Stimulated activated CD8-positive, alpha-beta memory T cell treated with anti-CD3 and anti-CD28 coated beads, Interleukin-12 subunit alpha, Interleukin-12 subunit beta, amount 100 ng/mL, for 24 hours (primary cell): ENCODE measurements at regions not wholly inside any gene's neighbourhood (a gene's known extent, or its start where the extent isn't known, plus 50 kb on each side); places are given as distances from the start of the nearest gene placed in this dataset.

Source experiments
- DNase-seq: peaks from one replicate; pipeline ENCODE4 v3.0.0-alpha.2; 2020; ENCODE audit errors: extremely low read depth

- DNase-seq: no peak
Measured at GRCh38 chrY:15510288-15510687, 986.0 kb downstream of the NLGN4Y start.

GRCh38 chrY:15510984-15511650 is 986.8 kb downstream of the NLGN4Y start:
- DNase-seq: no peak

- DNase-seq: no peak
Measured at GRCh38 chrY:15535131-15535530, 1010.8 kb downstream of the NLGN4Y start.

GRCh38 chrY:15535784-15536511 is 1011.6 kb downstream of the NLGN4Y start:
- DNase-seq: no peak

- DNase-seq: no peak
Measured at GRCh38 chrY:15540516-15540915, 1016.2 kb downstream of the NLGN4Y start.

GRCh38 chrY:15546177-15546754 is 1021.9 kb downstream of the NLGN4Y start:
- DNase-seq: no peak

- DNase-seq: no peak
Measured at GRCh38 chrY:15552074-15552473, 1027.7 kb downstream of the NLGN4Y start.

- no peak for DNase-seq
Measured at GRCh38 chrY:15554991-15555390, 1030.7 kb downstream of the NLGN4Y start.

- no peak for DNase-seq
Measured at GRCh38 chrY:15559169-15559568, 1034.8 kb downstream of the NLGN4Y start.

GRCh38 chrY:15560840-15561239 is 1036.5 kb downstream of the NLGN4Y start:
- DNase-seq: no peak

- DNase-seq: no peak
Measured at GRCh38 chrY:15561501-15562289, 1037.4 kb downstream of the NLGN4Y start.

- DNase-seq: no peak
Measured at GRCh38 chrY:15577886-15578285, 1053.6 kb downstream of the NLGN4Y start.

GRCh38 chrY:15578761-15579160 is 1054.4 kb downstream of the NLGN4Y start:
- DNase-seq: no peak

GRCh38 chrY:15579245-15579644 is 1054.9 kb downstream of the NLGN4Y start:
- no peak for DNase-seq

GRCh38 chrY:15583111-15583510 is 1058.8 kb downstream of the NLGN4Y start:
- DNase-seq: no peak

GRCh38 chrY:15592957-15593356 is 1068.6 kb downstream of the NLGN4Y start:
- DNase-seq: no peak

GRCh38 chrY:15593476-15594160 is 1069.3 kb downstream of the NLGN4Y start:
- no peak for DNase-seq

- DNase-seq: no peak
Measured at GRCh38 chrY:15594179-15594578, 1069.8 kb downstream of the NLGN4Y start.

- no peak for DNase-seq
Measured at GRCh38 chrY:15600565-15600964, 1076.2 kb downstream of the NLGN4Y start.

- DNase-seq: no peak
Measured at GRCh38 chrY:15624370-15624769, 1100.0 kb downstream of the NLGN4Y start.

GRCh38 chrY:15624928-15625327 is 1100.6 kb downstream of the NLGN4Y start:
- DNase-seq: no peak

- DNase-seq: no peak
Measured at GRCh38 chrY:15648198-15648597, 1123.9 kb downstream of the NLGN4Y start.
